HUES64 (cell line): ENCODE measurements at regions not wholly inside any gene's neighbourhood (a gene's known extent, or its start where the extent isn't known, plus 50 kb on each side); places are given as distances from the start of the nearest gene placed in this dataset.
"Not testable (repeated sequence)": the region's sequence is repeated elsewhere in the genome, so short reads cannot be mapped to it uniquely, and the experiment has no call there.

Source experiments
- H3K27ac ChIP-seq: 2 replicates; pipeline ENCODE4 v1.7.0; 2013; ENCODE audit warnings: low read depth, low read length, inconsistent platforms
- H3K27me3 ChIP-seq: 2 replicates; pipeline ENCODE4 v1.6.1; 2013; ENCODE audit warnings: mild to moderate bottlenecking, low read length; ENCODE audit not compliant: insufficient read depth
- H3K36me3 ChIP-seq: 2 replicates; pipeline ENCODE4 v1.6.1; 2013; ENCODE audit warnings: mild to moderate bottlenecking, low read length; ENCODE audit not compliant: insufficient read depth
- H3K4me1 ChIP-seq: 2 replicates; pipeline ENCODE4 v1.6.1; 2013; ENCODE audit warnings: mild to moderate bottlenecking, low read length, moderate library complexity; ENCODE audit not compliant: insufficient read depth
- H3K4me3 ChIP-seq: 2 replicates; pipeline ENCODE4 v1.5.1; 2013; ENCODE audit warnings: mild to moderate bottlenecking, low read length, moderate library complexity
- H3K9ac ChIP-seq: 2 replicates; pipeline ENCODE4 v1.6.1; 2013; ENCODE audit warnings: mild to moderate bottlenecking, low read depth, low read length
- H3K9me3 ChIP-seq: 2 replicates; pipeline ENCODE4 v1.6.1; 2013; ENCODE audit warnings: low read depth, low read length; ENCODE audit not compliant: insufficient read depth
- WGBS: fragments of 150-250, 120-280 bp; methylation state at CpG from one replicate; pipeline ENCODE4 v1.1.7; 2013; ENCODE audit warnings: missing lambda C conversion rate; 5-methylcytosine and 5-hydroxymethylcytosine counted together

- Histone ChIP-seq H3K9ac (no peak overlapping the region), H3K36me3 (no peaks in the 10 kb centered on the region), H3K4me3 (no peak overlapping the region), H3K9me3 (peaks cover 4% of the 10 kb centered on the region; the same call in 1 of the 2 replicates), H3K27ac (no peak overlapping the region), H3K4me1 (no peaks in the 10 kb centered on the region), H3K27me3 (no peaks in the 10 kb centered on the region)
- WGBS, result 94% methylated on average over 6 of the region's 6 CpGs
Measured at GRCh38 chr3:166580561-166580960, 743.3 kb upstream of the BCHE start.

GRCh38 chr3:166575161-166575560 lies 737.9 kb upstream of the BCHE start:
- Histone ChIP-seq H3K4me3 (no peak overlapping the region), H3K9ac (no peak overlapping the region), H3K36me3 (no peaks in the 10 kb centered on the region), H3K9me3 (peaks cover 10% of the 10 kb centered on the region; the same call in 1 of the 2 replicates), H3K27me3 (no peaks in the 10 kb centered on the region), H3K27ac (no peak overlapping the region), H3K4me1 (no peaks in the 10 kb centered on the region)
- WGBS, result 93% methylated on average over 2 of the region's 4 CpGs

GRCh38 chr3:166571686-166572085 lies 734.5 kb upstream of the BCHE start:
- WGBS, result 85% methylated on average over 4 of the region's 4 CpGs

GRCh38 chr3:166570102-166570501 lies 732.9 kb upstream of the BCHE start:
- no peaks in the 10 kb centered on the region for H3K27me3 ChIP-seq
- no peak overlapping the region for H3K27ac ChIP-seq
- H3K9me3 ChIP-seq, result peaks cover 10% of the 10 kb centered on the region; the same call in 1 of the 2 replicates
- H3K36me3 ChIP-seq, result no peaks in the 10 kb centered on the region
- no peaks in the 10 kb centered on the region for H3K4me1 ChIP-seq
- H3K9ac ChIP-seq, result no peak overlapping the region
- no peak overlapping the region for H3K4me3 ChIP-seq

More at GRCh38 chr3:166571686-166572085, 734.5 kb upstream of the BCHE start:
- not testable (repeated sequence) for H3K4me1 ChIP-seq, H3K4me3 ChIP-seq, H3K27me3 ChIP-seq, H3K27ac ChIP-seq, H3K9ac ChIP-seq, H3K9me3 ChIP-seq, H3K36me3 ChIP-seq

GRCh38 chr3:166569589-166569988 lies 732.4 kb upstream of the BCHE start:
- no peak overlapping the region for H3K4me3 ChIP-seq
- no peaks in the 10 kb centered on the region for H3K36me3 ChIP-seq
- H3K4me1 ChIP-seq, result no peaks in the 10 kb centered on the region
- no peaks in the 10 kb centered on the region for H3K27me3 ChIP-seq
- peaks cover 10% of the 10 kb centered on the region; the same call in 1 of the 2 replicates for H3K9me3 ChIP-seq
- H3K9ac ChIP-seq, result no peak overlapping the region
- H3K27ac ChIP-seq, result no peak overlapping the region

- Histone ChIP-seq H3K4me1 (no peaks in the 10 kb centered on the region), H3K9ac (no peak overlapping the region), H3K27me3 (no peaks in the 10 kb centered on the region), H3K4me3 (no peak overlapping the region), H3K9me3 (no peaks in the 10 kb centered on the region), H3K36me3 (no peaks in the 10 kb centered on the region), H3K27ac (no peak overlapping the region)
- 90% methylated on average over 7 of the region's 7 CpGs for WGBS
Measured at GRCh38 chr3:166560253-166560652, 723.0 kb upstream of the BCHE start.

- Histone ChIP-seq H3K9ac (no peak overlapping the region), H3K9me3 (no peaks in the 10 kb centered on the region), H3K27me3 (no peaks in the 10 kb centered on the region), H3K4me3 (no peak overlapping the region), H3K27ac (no peak overlapping the region), H3K4me1 (no peaks in the 10 kb centered on the region), H3K36me3 (no peaks in the 10 kb centered on the region)
- 86% methylated on average over 3 of the region's 3 CpGs for WGBS
Measured at GRCh38 chr3:166556955-166557354, 719.7 kb upstream of the BCHE start.

GRCh38 chr3:166554023-166554422 lies 716.8 kb upstream of the BCHE start:
- WGBS, result 82% methylated on average over 1 of the region's 1 CpG
- no peak overlapping the region for H3K9ac ChIP-seq

GRCh38 chr3:166533740-166534139 lies 696.5 kb upstream of the BCHE start:
- 100% methylated on average over 1 of the region's 2 CpGs for WGBS
- Histone ChIP-seq H3K4me1 (no peaks in the 10 kb centered on the region), H3K27me3 (no peaks in the 10 kb centered on the region), H3K27ac (no peak overlapping the region), H3K9me3 (peaks cover 21% of the 10 kb centered on the region), H3K9ac (no peak overlapping the region), H3K4me3 (no peak overlapping the region), H3K36me3 (no peaks in the 10 kb centered on the region)

More at GRCh38 chr3:166554023-166554422, 716.8 kb upstream of the BCHE start:
- H3K9me3 ChIP-seq, result no peaks in the 10 kb centered on the region
- no peaks in the 10 kb centered on the region for H3K27me3 ChIP-seq
- no peak overlapping the region for H3K27ac ChIP-seq
- H3K4me3 ChIP-seq, result no peak overlapping the region
- no peaks in the 10 kb centered on the region for H3K36me3 ChIP-seq
- no peaks in the 10 kb centered on the region for H3K4me1 ChIP-seq

- H3K36me3 ChIP-seq, result no peaks in the 10 kb centered on the region
- no peak overlapping the region for H3K4me3 ChIP-seq
- H3K27ac ChIP-seq, result no peak overlapping the region
- H3K9ac ChIP-seq, result no peak overlapping the region
- no peaks in the 10 kb centered on the region for H3K27me3 ChIP-seq
- H3K4me1 ChIP-seq, result no peaks in the 10 kb centered on the region
- H3K9me3 ChIP-seq, result peaks cover 21% of the 10 kb centered on the region
Measured at GRCh38 chr3:166531730-166532129, 694.5 kb upstream of the BCHE start.

- Histone ChIP-seq H3K9me3 (peaks cover 17% of the 10 kb centered on the region), H3K9ac (no peak overlapping the region), H3K36me3 (no peaks in the 10 kb centered on the region), H3K27me3 (no peaks in the 10 kb centered on the region), H3K4me3 (no peak overlapping the region), H3K4me1 (no peaks in the 10 kb centered on the region), H3K27ac (no peak overlapping the region)
- WGBS, result no CpG with 5 or more reads among the region's 2 CpGs
Measured at GRCh38 chr3:166527325-166527724, 690.1 kb upstream of the BCHE start.

GRCh38 chr3:166526881-166527280 lies 689.7 kb upstream of the BCHE start:
- H3K9ac ChIP-seq, result no peak overlapping the region
- no peaks in the 10 kb centered on the region for H3K27me3 ChIP-seq
- H3K4me1 ChIP-seq, result peaks cover 4% of the 10 kb centered on the region; the same call in 1 of the 2 replicates
- WGBS, result 90% methylated on average over 2 of the region's 2 CpGs
- H3K36me3 ChIP-seq, result no peaks in the 10 kb centered on the region
- H3K4me3 ChIP-seq, result no peak overlapping the region
- no peak overlapping the region for H3K27ac ChIP-seq
- peaks cover 12% of the 10 kb centered on the region for H3K9me3 ChIP-seq
